ENCODE measurements at regions not wholly inside any gene's neighbourhood (a gene's known extent, or its start where the extent isn't known, plus 50 kb on each side); places are given as distances from the start of the nearest gene placed in this dataset.

DNA sequence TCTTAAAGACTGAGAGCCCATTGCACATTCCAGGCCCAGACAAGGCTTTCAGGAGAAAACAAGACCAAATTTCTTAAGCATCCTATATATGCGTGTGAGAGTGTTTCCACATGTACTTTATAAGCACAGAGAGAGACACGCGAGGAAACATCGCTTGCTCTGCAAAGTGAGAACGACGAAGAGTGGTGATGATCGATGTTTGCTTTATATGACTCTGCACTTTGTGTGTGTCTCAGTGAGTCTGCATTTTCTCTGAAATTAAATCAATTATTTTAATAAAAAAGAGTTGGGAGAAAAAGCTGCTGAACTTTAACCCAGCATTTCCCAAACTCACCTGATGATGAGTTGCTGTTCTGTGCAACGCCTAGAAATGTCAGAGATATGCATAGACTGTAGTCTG, 61.7 kb upstream of the ZMIZ1 start:
- DNase-seq = no peak
- no peak for ATAC-seq

- no peak for ATAC-seq
- DNase-seq = no peak
Observed at GRCh38 chr10:79007421-79008319, 61.1 kb upstream of the ZMIZ1 start.

- DNase-seq (no peak), ATAC-seq (no peak)
Observed at GRCh38 chr10:79009145-79009544, 59.6 kb upstream of the ZMIZ1 start.

- DNase-seq (no peak), ATAC-seq (no peak)
Observed at GRCh38 chr10:79012567-79012966, 56.2 kb upstream of the ZMIZ1 start.

GRCh38 chr10:79013406-79013987, 55.3 kb upstream of the ZMIZ1 start:
- no peak for ATAC-seq
- no peak for DNase-seq

DNA sequence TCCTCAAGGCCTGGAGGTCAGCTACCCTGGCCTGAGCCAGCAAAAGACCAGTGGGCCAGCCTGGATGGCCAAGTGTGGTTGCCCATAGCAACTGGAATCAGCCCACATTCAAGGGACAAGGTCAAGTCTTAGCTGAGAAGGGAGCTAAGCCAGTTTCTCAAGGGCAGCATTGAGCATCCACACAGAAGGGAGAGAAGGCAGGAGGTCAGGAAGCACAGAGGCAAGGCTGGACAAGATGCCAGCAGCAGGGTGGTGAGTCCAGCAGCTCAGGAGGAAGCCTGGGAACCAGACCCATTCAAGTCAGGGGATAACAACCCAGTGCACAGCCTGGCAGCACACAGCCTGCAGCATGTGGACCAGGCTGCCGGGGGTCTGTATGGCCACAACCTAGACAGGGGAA, 54.0 kb upstream of the ZMIZ1 start:
- ATAC-seq (no peak), DNase-seq (no peak)

- ATAC-seq (no peak), DNase-seq (no peak)
Observed at GRCh38 chr10:79017882-79018520, 50.8 kb upstream of the ZMIZ1 start.

DNA sequence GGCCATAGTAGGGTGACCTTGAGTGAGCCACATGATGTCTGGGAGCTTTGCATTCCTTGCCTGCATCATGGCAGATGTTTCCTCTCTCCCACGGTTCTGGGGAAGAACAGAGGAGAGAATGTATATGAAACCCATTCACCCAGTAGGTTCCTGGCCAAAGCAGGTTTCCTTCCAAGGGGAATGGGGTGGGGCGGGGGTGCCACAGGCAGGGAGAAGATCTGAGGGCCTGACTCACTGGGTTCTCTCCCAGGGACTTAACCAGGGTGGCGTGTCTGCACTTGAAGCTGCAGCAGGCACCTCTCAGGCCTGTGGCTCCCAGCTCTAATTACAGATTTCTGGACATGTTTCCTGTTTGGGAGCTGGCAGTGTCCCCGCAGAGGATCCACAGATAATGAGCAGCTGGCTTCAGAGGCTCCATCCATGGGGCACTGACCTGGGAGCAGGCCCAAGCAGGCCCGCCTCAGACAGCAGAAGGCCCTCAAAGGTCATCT, 50.2 kb upstream of the ZMIZ1 start:
- ATAC-seq = no peak
- DNase-seq = no peak
